K562 (cell line): ENCODE measurements at regions not wholly inside any gene's neighbourhood (a gene's known extent, or its start where the extent isn't known, plus 50 kb on each side); places are given as distances from the start of the nearest gene placed in this dataset.

Experiments used
- BRCA1 ChIP-seq, 2 experiments: fragments of 450-650 bp in 1 of 2; sonication (generic) in 1 of 2; formaldehyde crosslinking in 1 of 2; IDR thresholded peaks; 2 replicates each; pipeline versions ENCODE4 v1.5.0 to v1.6.1; 2017 to 2020; ENCODE audit warnings: mild to moderate bottlenecking in 1 of 2, missing genetic modification reagents in 1 of 2
- ETV5 ChIP-seq: sonication (generic); formaldehyde crosslinking; IDR thresholded peaks from 2 replicates; pipeline ENCODE4 v1.4.0; 2020; ENCODE audit warnings: low read depth, mild to moderate bottlenecking, missing genetic modification reagents
- HNRNPL ChIP-seq: fragments of 200-400 bp; formaldehyde crosslinking; IDR thresholded peaks from 2 replicates; pipeline ENCODE4 v1.6.1; 2017; ENCODE audit warnings: low read depth, mild to moderate bottlenecking, low read length
- JUNB ChIP-seq: fragments of 450-650 bp; formaldehyde crosslinking; conservative IDR thresholded peaks from 2 replicates; pipeline ENCODE4 v1.4.0; 2020; ENCODE audit warnings: mild to moderate bottlenecking
- MAFF ChIP-seq: IDR thresholded peaks from 2 replicates; pipeline ENCODE4 v1.6.1; 2012; ENCODE audit warnings: low read length, improper control_type of control experiment
- PHF20 ChIP-seq: fragments of 450-650 bp; IDR thresholded peaks from 2 replicates; pipeline ENCODE4 v1.6.1; 2018; ENCODE audit not compliant: partially characterized antibody
- SAFB2 ChIP-seq: fragments of 200-400 bp; formaldehyde crosslinking; IDR thresholded peaks from 2 replicates; pipeline ENCODE4 v1.6.1; 2018; ENCODE audit warnings: borderline replicate concordance, low read length, low read depth, moderate library complexity; ENCODE audit not compliant: severe bottlenecking
- TARDBP ChIP-seq: fragments of 450-650 bp; IDR thresholded peaks from 2 replicates; pipeline ENCODE4 v1.6.1; 2016
- YBX1 ChIP-seq: fragments of 450-650 bp; IDR thresholded peaks from 2 replicates; pipeline ENCODE4 v1.7.1; 2016; ENCODE audit warnings: mild to moderate bottlenecking
- TF ChIP-seq, protein P1 (sequence below), 3 experiments: IDR thresholded peaks in 2 of 3; conservative IDR thresholded peaks in 1 of 3; 2 replicates each; pipeline ENCODE4 v1.5.1; 2011 to 2012; ENCODE audit warnings: low read length in 3 of 3, mild to moderate bottlenecking in 3 of 3, control low read depth in 2 of 3, improper control_type of control experiment in 1 of 3, inconsistent platforms in 1 of 3, low read depth in 1 of 3, mixed read lengths in 1 of 3, moderate library complexity in 1 of 3; ENCODE audit not compliant: insufficient read depth in 2 of 3

- TF ChIP-seq PHF20 (no peak), SAFB2 (no peak), BRCA1 (IDR thresholded peaks at IDR 0.05) (no peak), BRCA1 (CRISPR knock-in tag; IDR thresholded peaks at IDR 0.05) (no peak), YBX1 (no peak), JUNB (CRISPR knock-in tag) (no peak), HNRNPL (no peak), MAFF (no peak), ETV5 (no peak), TARDBP (no peak)
- TF ChIP-seq, protein P1, sequence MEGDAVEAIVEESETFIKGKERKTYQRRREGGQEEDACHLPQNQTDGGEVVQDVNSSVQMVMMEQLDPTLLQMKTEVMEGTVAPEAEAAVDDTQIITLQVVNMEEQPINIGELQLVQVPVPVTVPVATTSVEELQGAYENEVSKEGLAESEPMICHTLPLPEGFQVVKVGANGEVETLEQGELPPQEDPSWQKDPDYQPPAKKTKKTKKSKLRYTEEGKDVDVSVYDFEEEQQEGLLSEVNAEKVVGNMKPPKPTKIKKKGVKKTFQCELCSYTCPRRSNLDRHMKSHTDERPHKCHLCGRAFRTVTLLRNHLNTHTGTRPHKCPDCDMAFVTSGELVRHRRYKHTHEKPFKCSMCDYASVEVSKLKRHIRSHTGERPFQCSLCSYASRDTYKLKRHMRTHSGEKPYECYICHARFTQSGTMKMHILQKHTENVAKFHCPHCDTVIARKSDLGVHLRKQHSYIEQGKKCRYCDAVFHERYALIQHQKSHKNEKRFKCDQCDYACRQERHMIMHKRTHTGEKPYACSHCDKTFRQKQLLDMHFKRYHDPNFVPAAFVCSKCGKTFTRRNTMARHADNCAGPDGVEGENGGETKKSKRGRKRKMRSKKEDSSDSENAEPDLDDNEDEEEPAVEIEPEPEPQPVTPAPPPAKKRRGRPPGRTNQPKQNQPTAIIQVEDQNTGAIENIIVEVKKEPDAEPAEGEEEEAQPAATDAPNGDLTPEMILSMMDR (IDR thresholded peaks at IDR 0.05 in 2 of 3, conservative IDR thresholded peaks at IDR 0.05 in 1 of 3; ENCODE audit: insufficient read depth in 2 of 3, low read depth in 1 of 3, low read length in 3 of 3): no peak
Measured at GRCh38 chr12:47504775-47505446, 200.9 kb downstream of the RPAP3 start.
